ENCODE measurements at regions not wholly inside any gene's neighbourhood (a gene's known extent, or its start where the extent isn't known, plus 50 kb on each side); places are given as distances from the start of the nearest gene placed in this dataset.

GRCh38 chr15:24879492-24879891 is 75.3 kb upstream of the SNRPN start:
- H3K4me3 ChIP-seq (ENCODE audit: low read depth, low read length) = no peak overlapping the region
- DNase-seq (ENCODE audit: low read depth) = no peak
- TF ChIP-seq CTCF (IDR thresholded peaks at IDR 0.05; ENCODE audit: insufficient read depth, low read length) = no peak

GRCh38 chr15:24880663-24881062 is 74.1 kb upstream of the SNRPN start:
- no peak for DNase-seq (ENCODE audit: low read depth)
- TF ChIP-seq CTCF (IDR thresholded peaks at IDR 0.05; ENCODE audit: insufficient read depth, low read length) = no peak
- H3K4me3 ChIP-seq (ENCODE audit: low read depth, low read length) = no peak overlapping the region

GRCh38 chr15:24886538-24886937 is 68.2 kb upstream of the SNRPN start:
- no peak for TF ChIP-seq CTCF (IDR thresholded peaks at IDR 0.05; ENCODE audit: insufficient read depth, low read length)
- H3K4me3 ChIP-seq (ENCODE audit: low read depth, low read length) = no peak overlapping the region
- no peak for DNase-seq (ENCODE audit: low read depth)

- DNase-seq (ENCODE audit: low read depth) = no peak
- TF ChIP-seq CTCF (IDR thresholded peaks at IDR 0.05; ENCODE audit: insufficient read depth, low read length) = no peak
- no peak overlapping the region for H3K4me3 ChIP-seq (ENCODE audit: low read depth, low read length)
These were observed 56.0 kb upstream of the SNRPN start for GRCh38 chr15:24898715-24899272.

- no peak overlapping the region for H3K4me3 ChIP-seq (ENCODE audit: low read depth, low read length)
- TF ChIP-seq CTCF (IDR thresholded peaks at IDR 0.05; ENCODE audit: insufficient read depth, low read length) = no peak
- DNase-seq (ENCODE audit: low read depth) = no peak
These were observed 55.4 kb upstream of the SNRPN start for GRCh38 chr15:24899367-24899766.

- H3K4me3 ChIP-seq (ENCODE audit: low read depth, low read length) = no peak overlapping the region
- no peak for DNase-seq (ENCODE audit: low read depth)
- TF ChIP-seq CTCF (IDR thresholded peaks at IDR 0.05; ENCODE audit: insufficient read depth, low read length) = no peak
These were observed 55.0 kb upstream of the SNRPN start for GRCh38 chr15:24899795-24900194.

GRCh38 chr15:24901409-24901808 is 53.4 kb upstream of the SNRPN start:
- TF ChIP-seq CTCF (IDR thresholded peaks at IDR 0.05; ENCODE audit: insufficient read depth, low read length) = no peak
- no peak for DNase-seq (ENCODE audit: low read depth)
- H3K4me3 ChIP-seq (ENCODE audit: low read depth, low read length) = no peak overlapping the region
